Ascending aorta (tissue), 2 donors: ENCODE measurements at regions not wholly inside any gene's neighbourhood (a gene's known extent, or its start where the extent isn't known, plus 50 kb on each side); places are given as distances from the start of the nearest gene placed in this dataset.

ENCODE experiments used
- DNase-seq, 2 donors: peaks; one replicate each; pipeline ENCODE4 v3.0.0-alpha.2; 2019; ENCODE audit warnings: low spot score in 2 of 2
- H3K27ac ChIP-seq, 2 donors: fragments of 200-600 bp; sonication (generic); one replicate each; pipeline ENCODE4 v1.5.1; 2016 to 2017; ENCODE audit warnings: mild to moderate bottlenecking in 1 of 2
- H3K27me3 ChIP-seq: fragments of 200-600 bp; sonication (generic); one replicate; pipeline ENCODE4 v1.5.1; 2017
- H3K36me3 ChIP-seq, 2 donors: fragments of 200-600 bp; sonication (generic); one replicate each; pipeline ENCODE4 v1.5.1; 2016
- H3K4me1 ChIP-seq, 2 donors: fragments of 200-600 bp; sonication (generic); one replicate each; pipeline ENCODE4 v1.5.1; 2016 to 2017; ENCODE audit warnings: mild to moderate bottlenecking in 1 of 2
- H3K4me3 ChIP-seq, 2 donors: fragments of 200-600 bp; sonication (generic); one replicate each; pipeline ENCODE4 v1.5.1; 2016 to 2017; ENCODE audit warnings: mild to moderate bottlenecking in 1 of 2
- H3K9me3 ChIP-seq, 2 donors: fragments of 200-600 bp; sonication (generic); one replicate each; pipeline ENCODE4 v1.5.1; 2016
- intact Hi-C: fragments of 100-400 bp; cut with DNase I; formaldehyde crosslinking; loops from one replicate; pipeline ENCODE4 v1.15.1; 2023
- TF ChIP-seq, protein P1 (sequence below), 3 experiments: fragments of 200-600 bp in 2 of 3; fragments of 450-650 bp in 1 of 3; sonication (generic) in 2 of 3; IDR thresholded peaks; one replicate each; pipeline ENCODE4 v1.5.1; 2016 to 2019; ENCODE audit warnings: antibody characterized with exemption in 3 of 3, mild to moderate bottlenecking in 1 of 3, moderate library complexity in 1 of 3

DNA sequence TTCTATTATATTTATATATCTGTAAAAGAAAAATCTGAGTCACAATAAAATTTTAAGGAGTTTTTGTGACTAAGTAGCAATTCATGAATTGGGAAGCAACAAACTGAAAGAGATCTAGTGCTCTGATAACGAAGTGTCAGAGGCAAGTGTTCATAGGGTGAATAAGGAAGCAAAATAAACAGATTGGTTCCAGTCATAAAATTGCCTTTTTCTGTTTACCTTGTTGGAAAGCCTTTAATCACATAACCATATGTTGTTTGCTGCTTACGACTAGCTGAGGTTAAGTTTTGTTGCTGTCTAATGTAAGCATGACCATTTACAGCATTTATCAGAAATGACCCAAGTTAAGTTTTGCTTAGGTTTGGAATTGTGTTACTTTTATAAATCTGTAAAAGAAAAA is 358.9 kb downstream of the ARL6IP6 start:
- Histone ChIP-seq H3K27me3 (no peaks in the 10 kb centered on the region), H3K27ac (no peak overlapping the region), H3K36me3 (no peaks in the 10 kb centered on the region), H3K4me1 (no peaks in the 10 kb centered on the region), H3K9me3 (no peaks in the 10 kb centered on the region), H3K4me3 (no peak overlapping the region)
- no peak for DNase-seq
- intact Hi-C loops = no loop called here
- TF ChIP-seq, protein P1, sequence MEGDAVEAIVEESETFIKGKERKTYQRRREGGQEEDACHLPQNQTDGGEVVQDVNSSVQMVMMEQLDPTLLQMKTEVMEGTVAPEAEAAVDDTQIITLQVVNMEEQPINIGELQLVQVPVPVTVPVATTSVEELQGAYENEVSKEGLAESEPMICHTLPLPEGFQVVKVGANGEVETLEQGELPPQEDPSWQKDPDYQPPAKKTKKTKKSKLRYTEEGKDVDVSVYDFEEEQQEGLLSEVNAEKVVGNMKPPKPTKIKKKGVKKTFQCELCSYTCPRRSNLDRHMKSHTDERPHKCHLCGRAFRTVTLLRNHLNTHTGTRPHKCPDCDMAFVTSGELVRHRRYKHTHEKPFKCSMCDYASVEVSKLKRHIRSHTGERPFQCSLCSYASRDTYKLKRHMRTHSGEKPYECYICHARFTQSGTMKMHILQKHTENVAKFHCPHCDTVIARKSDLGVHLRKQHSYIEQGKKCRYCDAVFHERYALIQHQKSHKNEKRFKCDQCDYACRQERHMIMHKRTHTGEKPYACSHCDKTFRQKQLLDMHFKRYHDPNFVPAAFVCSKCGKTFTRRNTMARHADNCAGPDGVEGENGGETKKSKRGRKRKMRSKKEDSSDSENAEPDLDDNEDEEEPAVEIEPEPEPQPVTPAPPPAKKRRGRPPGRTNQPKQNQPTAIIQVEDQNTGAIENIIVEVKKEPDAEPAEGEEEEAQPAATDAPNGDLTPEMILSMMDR (IDR thresholded peaks at IDR 0.05) = no peak

DNA sequence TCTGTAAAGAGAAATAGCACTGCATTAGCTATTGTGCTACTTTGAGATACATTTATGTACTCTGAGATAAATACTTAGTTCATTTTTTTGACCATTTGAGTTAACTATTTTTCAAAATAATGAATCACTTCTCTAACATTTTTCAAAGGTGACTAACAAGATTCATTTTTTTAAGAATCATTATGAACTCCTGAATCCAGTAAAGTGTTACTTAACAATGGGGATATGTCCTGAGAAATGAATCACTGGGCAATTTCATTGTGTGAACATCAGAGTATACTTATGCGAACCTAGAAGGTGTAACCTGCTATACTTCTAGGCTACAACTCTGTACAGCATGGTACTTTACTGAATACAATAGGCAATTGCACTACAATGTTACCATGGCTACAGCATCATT is 355.8 kb downstream of the ARL6IP6 start:
- Histone ChIP-seq H3K27me3 (no peaks in the 10 kb centered on the region), H3K27ac (no peak overlapping the region), H3K9me3 (no peaks in the 10 kb centered on the region), H3K4me1 (no peaks in the 10 kb centered on the region), H3K4me3 (no peak overlapping the region), H3K36me3 (no peaks in the 10 kb centered on the region)
- TF ChIP-seq, protein P1 (IDR thresholded peaks at IDR 0.05) = no peak
- no peak for DNase-seq
- intact Hi-C loops = no loop called here

DNA sequence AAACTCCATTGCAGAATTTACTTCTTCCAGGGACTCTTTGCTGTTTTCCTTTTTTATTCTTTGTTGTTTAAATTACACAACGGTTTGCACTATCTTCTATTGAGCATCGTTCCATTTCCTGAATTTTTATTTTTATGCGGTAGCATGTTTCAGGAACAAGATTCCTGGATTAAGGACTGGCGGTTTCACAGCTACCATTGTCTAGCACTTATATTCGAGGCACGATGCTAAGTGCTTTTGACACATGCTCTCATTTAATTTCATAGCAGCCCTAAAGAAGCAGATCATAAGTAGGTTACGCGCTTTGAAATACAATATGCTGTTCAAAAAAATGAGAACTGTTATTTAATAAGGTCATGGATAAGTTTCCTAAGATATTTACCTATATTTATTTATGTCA is 354.4 kb downstream of the ARL6IP6 start:
- intact Hi-C loops = no loop called here
- Histone ChIP-seq H3K4me1 (no peaks in the 10 kb centered on the region), H3K27ac (no peak overlapping the region), H3K9me3 (no peaks in the 10 kb centered on the region), H3K27me3 (no peaks in the 10 kb centered on the region), H3K4me3 (no peak overlapping the region), H3K36me3 (no peaks in the 10 kb centered on the region)
- TF ChIP-seq, protein P1 (IDR thresholded peaks at IDR 0.05) = no peak
- DNase-seq = no peak

DNA sequence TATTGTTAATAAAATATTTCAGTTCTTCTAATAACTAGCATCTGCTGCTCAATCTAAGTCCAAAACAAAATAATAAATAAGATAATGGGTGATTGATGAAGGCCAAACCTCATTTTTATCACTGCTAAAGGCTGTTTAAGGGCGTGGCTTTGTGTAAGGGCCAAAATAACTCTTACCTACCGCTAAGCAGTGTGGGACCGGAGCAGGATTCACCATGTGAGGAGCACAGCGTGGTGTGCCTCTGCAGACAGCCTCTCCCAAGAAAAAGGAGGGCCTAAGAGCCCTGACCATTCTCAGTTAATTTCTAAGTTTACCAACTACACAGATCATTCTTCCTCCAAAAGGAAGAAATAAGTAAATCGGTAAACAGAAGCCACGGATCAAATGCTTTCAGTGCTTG is 353.7 kb downstream of the ARL6IP6 start:
- Histone ChIP-seq H3K27me3 (no peaks in the 10 kb centered on the region), H3K4me1 (no peaks in the 10 kb centered on the region), H3K9me3 (no peaks in the 10 kb centered on the region), H3K4me3 (no peak overlapping the region), H3K27ac (no peak overlapping the region), H3K36me3 (no peaks in the 10 kb centered on the region)
- no peak for DNase-seq
- intact Hi-C loops = no loop called here
- TF ChIP-seq, protein P1 (IDR thresholded peaks at IDR 0.05) = no peak

DNA sequence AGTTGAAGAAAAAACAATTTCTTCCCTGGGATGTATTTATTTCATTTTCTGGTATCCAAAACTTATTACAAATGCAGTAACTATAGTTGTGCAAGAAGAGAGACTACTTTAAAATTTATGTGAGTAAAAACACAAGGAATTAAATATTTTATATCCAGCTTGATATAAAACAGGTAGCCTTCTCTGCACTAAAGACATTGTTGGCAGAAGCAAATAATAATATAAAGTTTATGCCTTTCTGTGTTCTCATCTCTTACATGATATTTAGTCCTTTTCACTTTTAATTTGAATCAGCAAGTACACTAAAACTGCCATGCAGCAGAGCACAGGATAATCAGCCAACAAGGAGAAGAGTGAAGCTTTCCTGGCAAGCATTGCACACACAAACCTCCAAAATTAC is 352.7 kb downstream of the ARL6IP6 start:
- no peaks in the 10 kb centered on the region for H3K27me3 ChIP-seq

DNA sequence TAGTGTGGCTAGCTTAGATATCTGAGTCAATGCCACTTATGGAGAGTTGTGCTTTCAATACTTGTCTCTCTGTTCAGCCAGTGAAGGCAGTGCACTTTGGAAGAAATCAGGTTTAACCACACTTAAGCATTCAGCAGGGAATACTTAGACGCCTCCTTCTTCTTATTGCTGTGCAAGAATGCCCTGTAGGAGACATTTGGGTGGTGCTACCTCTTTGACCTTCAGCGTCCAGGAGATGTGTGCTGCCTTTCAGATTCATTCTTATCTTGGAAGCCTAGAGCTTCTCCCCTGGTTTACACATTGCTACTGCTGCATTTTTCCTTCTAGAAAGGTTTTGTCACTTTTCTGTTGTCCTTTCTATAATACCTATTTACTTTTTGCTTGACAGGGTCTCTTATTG is 350.5 kb downstream of the ARL6IP6 start:
- no peak overlapping the region for H3K27ac ChIP-seq

More for the DNA sequence above, 352.7 kb downstream of the ARL6IP6 start:
- intact Hi-C loops = no loop called here
- Histone ChIP-seq H3K27ac (no peak overlapping the region), H3K4me3 (no peak overlapping the region), H3K36me3 (no peaks in the 10 kb centered on the region), H3K4me1 (no peaks in the 10 kb centered on the region), H3K9me3 (no peaks in the 10 kb centered on the region)
- TF ChIP-seq, protein P1 (IDR thresholded peaks at IDR 0.05) = no peak
- no peak for DNase-seq

More for the DNA sequence above, 350.5 kb downstream of the ARL6IP6 start:
- DNase-seq = no peak
- TF ChIP-seq, protein P1 (IDR thresholded peaks at IDR 0.05) = no peak
- H3K27me3 ChIP-seq = no peaks in the 10 kb centered on the region
- intact Hi-C loops = no loop called here
- no peaks in the 10 kb centered on the region for H3K9me3 ChIP-seq
- H3K4me3 ChIP-seq = no peak overlapping the region
- H3K36me3 ChIP-seq = no peaks in the 10 kb centered on the region
- H3K4me1 ChIP-seq = no peaks in the 10 kb centered on the region
